H1 (cell line): ENCODE measurements at regions not wholly inside any gene's neighbourhood (a gene's known extent, or its start where the extent isn't known, plus 50 kb on each side); places are given as distances from the start of the nearest gene placed in this dataset.

Source experiments
- CTCF ChIA-PET: fragments of 300-600 bp; sonication (Branson Sonifier 250); formaldehyde crosslinking; loops from one replicate; lab custom pipeline; 2021; ENCODE audit not compliant: partially characterized antibody; lab: Charles Lee
- POLR2A ChIA-PET: fragments of 300-600 bp; sonication (Branson Sonifier 250); formaldehyde crosslinking; loops from one replicate; lab custom pipeline; 2021; ENCODE audit warnings: inconsistent platforms; ENCODE audit not compliant: partially characterized antibody; lab: Charles Lee
- DNase-seq, 2 experiments: peaks; one replicate each; pipeline versions ENCODE4 v3.0.0 to v3.0.0-alpha.2; 2010 to 2022; ENCODE audit warnings: low spot score in 2 of 2, low read depth in 1 of 2, mixed read lengths in 1 of 2
- FAIRE-seq: peaks from 2 replicates; lab custom pipeline; 2011; peaks lifted over from hg19 to GRCh38; lab: Jason Lieb, UNC
- H2AFZ ChIP-seq: 2 replicates; pipeline ENCODE4 v1.8.1; 2012; ENCODE audit warnings: low read length, inconsistent platforms
- H2AK5ac ChIP-seq: 2 replicates; pipeline ENCODE4 v1.6.1; 2013; ENCODE audit warnings: low read depth, low read length
- H2BK120ac ChIP-seq: replicated peaks from 2 replicates; pipeline ENCODE3; 2013; ENCODE audit warnings: low read depth, low read length, inconsistent platforms
- H2BK12ac ChIP-seq: 2 replicates; pipeline ENCODE4 v1.6.1; 2013; ENCODE audit warnings: low read depth, low read length
- H2BK15ac ChIP-seq: 2 replicates; pipeline ENCODE4 v1.6.1; 2013; ENCODE audit warnings: low read length
- H2BK20ac ChIP-seq: 2 replicates; pipeline ENCODE4 v1.6.1; 2013; ENCODE audit warnings: low read length
- H2BK5ac ChIP-seq: 2 replicates; pipeline ENCODE4 v1.6.1; 2013; ENCODE audit warnings: low read depth, low read length
- H3K14ac ChIP-seq: 2 replicates; pipeline ENCODE4 v1.6.1; 2013; ENCODE audit warnings: inconsistent platforms; ENCODE audit not compliant: insufficient read length
- H3K18ac ChIP-seq: 2 replicates; pipeline ENCODE4 v1.6.1; 2013; ENCODE audit warnings: low read length; ENCODE audit errors: extremely low read depth
- H3K23ac ChIP-seq: 2 replicates; pipeline ENCODE4 v1.6.1; 2013; ENCODE audit warnings: inconsistent platforms; ENCODE audit not compliant: insufficient read length
- H3K23me2 ChIP-seq: 2 replicates; pipeline ENCODE4 v1.6.1; 2013; ENCODE audit warnings: low read depth, low read length
- H3K27ac ChIP-seq: 2 replicates; pipeline ENCODE4 v1.6.1; 2011; ENCODE audit warnings: low read depth, low read length, inconsistent platforms
- H3K27me3 ChIP-seq, 4 experiments: replicated peaks in 1 of 4; 1 replicate in 1 of 4; 2 replicates in 3 of 4; pipeline versions ENCODE4 v1.6.1 to v1.8.1; 2011 to 2013; ENCODE audit warnings: low read length in 3 of 4, mild to moderate bottlenecking in 3 of 4, inconsistent platforms in 2 of 4, mixed read lengths in 2 of 4, moderate library complexity in 1 of 4; ENCODE audit not compliant: control insufficient read depth in 3 of 4, insufficient read depth in 3 of 4; ENCODE audit errors: extremely low read depth in 1 of 4
- H3K36me3 ChIP-seq, 4 experiments: 2 replicates each; pipeline versions ENCODE4 v1.6.1 to v1.8.1; 2011 to 2013; ENCODE audit warnings: mild to moderate bottlenecking in 4 of 4, low read length in 3 of 4, moderate library complexity in 2 of 4, control low read depth in 1 of 4, inconsistent platforms in 1 of 4; ENCODE audit not compliant: insufficient read depth in 4 of 4, control insufficient read depth in 2 of 4
- H3K4ac ChIP-seq: replicated peaks from 2 replicates; pipeline ENCODE3; 2013; ENCODE audit warnings: low read length, low read depth, mixed read lengths, inconsistent platforms; ENCODE audit not compliant: insufficient read length
- H3K4me1 ChIP-seq, 4 experiments: replicated peaks in 1 of 4; 1 replicate in 1 of 4; 2 replicates in 3 of 4; pipeline versions ENCODE4 v1.6.1 to v1.8.1; 2011 to 2013; ENCODE audit warnings: low read length in 3 of 4, inconsistent platforms in 2 of 4, mixed read lengths in 1 of 4; ENCODE audit not compliant: insufficient read depth in 4 of 4, control insufficient read depth in 3 of 4
- H3K4me2 ChIP-seq, 2 experiments: 2 replicates each; pipeline versions ENCODE4 v1.6.1 to v1.8.1; 2011 to 2013; ENCODE audit warnings: low read depth in 2 of 2, low read length in 2 of 2, control low read depth in 1 of 2, inconsistent platforms in 1 of 2, mild to moderate bottlenecking in 1 of 2; ENCODE audit not compliant: insufficient read depth in 1 of 2
- H3K4me3 ChIP-seq, 4 experiments: fragments of 200-600, 300-600 bp in 1 of 4; sonication (generic), shearing (Covaris generic), sonication (Bioruptor Twin) in 1 of 4; 2 replicates each; pipeline versions ENCODE4 v1.5.1 to v1.8.1; 2011 to 2016; ENCODE audit warnings: low read length in 4 of 4, low read depth in 3 of 4, control low read depth in 2 of 4, inconsistent platforms in 2 of 4, mild to moderate bottlenecking in 2 of 4, mixed read lengths in 1 of 4, moderate library complexity in 1 of 4; ENCODE audit not compliant: insufficient read depth in 2 of 4; ENCODE audit errors: extremely low read depth in 1 of 4
- H3K56ac ChIP-seq: replicated peaks from 2 replicates; pipeline ENCODE3; 2013; ENCODE audit warnings: low read depth, mild to moderate bottlenecking, mixed read lengths, low read length, inconsistent platforms; ENCODE audit not compliant: insufficient read length
- H3K79me1 ChIP-seq: 2 replicates; pipeline ENCODE4 v1.6.1; 2013; ENCODE audit warnings: low read depth, low read length, control low read depth
- H3K79me2 ChIP-seq, 2 experiments: 2 replicates each; pipeline versions ENCODE4 v1.6.1 to v1.8.1; 2012 to 2013; ENCODE audit warnings: low read length in 2 of 2, mild to moderate bottlenecking in 2 of 2, inconsistent platforms in 1 of 2; ENCODE audit not compliant: insufficient read depth in 2 of 2, control insufficient read depth in 1 of 2
- H3K9ac ChIP-seq, 4 experiments: replicated peaks in 1 of 4; 1 replicate in 1 of 4; 2 replicates in 3 of 4; pipeline versions ENCODE4 v1.6.1 to v1.8.1; 2011 to 2013; ENCODE audit warnings: low read depth in 3 of 4, low read length in 3 of 4, control low read depth in 2 of 4, mild to moderate bottlenecking in 2 of 4, moderate library complexity in 2 of 4, inconsistent platforms in 1 of 4; ENCODE audit errors: extremely low read depth in 1 of 4
- H3K9me3 ChIP-seq, 2 experiments: 2 replicates each; pipeline versions ENCODE4 v1.6.1 to v1.8.1; 2012 to 2013; ENCODE audit warnings: mild to moderate bottlenecking in 2 of 2, moderate library complexity in 2 of 2, control low read depth in 1 of 2, inconsistent platforms in 1 of 2, low read depth in 1 of 2, low read length in 1 of 2, mixed read lengths in 1 of 2; ENCODE audit not compliant: insufficient read depth in 2 of 2
- H4K20me1 ChIP-seq, 2 experiments: replicated peaks in 1 of 2; 2 replicates each; pipeline versions ENCODE3 to v1.8.1; 2011 to 2013; ENCODE audit warnings: inconsistent platforms in 2 of 2, low read length in 2 of 2, mild to moderate bottlenecking in 1 of 2; ENCODE audit not compliant: insufficient read depth in 2 of 2, control insufficient read depth in 1 of 2
- H4K5ac ChIP-seq: 2 replicates; pipeline ENCODE4 v1.6.1; 2013; ENCODE audit warnings: low read length, low read depth, mixed read lengths, inconsistent platforms; ENCODE audit not compliant: insufficient read length
- H4K8ac ChIP-seq: 2 replicates; pipeline ENCODE4 v1.8.0; 2013; ENCODE audit warnings: mild to moderate bottlenecking, moderate library complexity, low read length, inconsistent platforms; ENCODE audit not compliant: insufficient read depth; ENCODE audit errors: extremely low read depth
- H4K91ac ChIP-seq: replicated peaks from 2 replicates; pipeline ENCODE3; 2013; ENCODE audit warnings: low read length, mixed read lengths, inconsistent platforms; ENCODE audit not compliant: insufficient read length
- CHD1 ChIP-seq: IDR thresholded peaks from 2 replicates; pipeline ENCODE4 v1.6.1; 2012; ENCODE audit warnings: low read depth, low read length, improper control_type of control experiment
- CTBP2 ChIP-seq: IDR thresholded peaks from 2 replicates; pipeline ENCODE4 v1.7.0; 2011; ENCODE audit warnings: borderline replicate concordance, mild to moderate bottlenecking, moderate library complexity, mixed read lengths, low read length; ENCODE audit not compliant: insufficient read depth, insufficient read length
- JUND ChIP-seq: IDR thresholded peaks from 2 replicates; pipeline ENCODE4 v1.6.1; 2011; ENCODE audit warnings: mild to moderate bottlenecking, improper control_type of control experiment, low read length
- KDM4A ChIP-seq: IDR thresholded peaks from one replicate; pipeline ENCODE4 v1.7.1; 2012; ENCODE audit warnings: low read depth, mild to moderate bottlenecking, moderate library complexity, low read length, inconsistent platforms; ENCODE audit not compliant: severe bottlenecking
- KDM5A ChIP-seq: fragments of 200-600 bp; IDR thresholded peaks from 2 replicates; pipeline ENCODE4 v1.7.1; 2012; ENCODE audit warnings: mild to moderate bottlenecking, low read length, inconsistent platforms, mixed read lengths
- RFX5 ChIP-seq: IDR thresholded peaks from 2 replicates; pipeline ENCODE4 v1.6.1; 2011; ENCODE audit warnings: low read depth, low read length, improper control_type of control experiment, borderline replicate concordance
- SP4 ChIP-seq: IDR thresholded peaks from 2 replicates; pipeline ENCODE4 v1.6.1; 2012; ENCODE audit warnings: low read length, inconsistent platforms
- TCF12 ChIP-seq: IDR thresholded peaks from 2 replicates; pipeline ENCODE4 v1.6.1; 2011; ENCODE audit warnings: low read depth, mild to moderate bottlenecking, low read length
- WGBS, 2 experiments: shearing (Covaris generic) in 1 of 2; methylation state at CpG; one replicate each; pipeline versions ENCODE4 v1.1.6 to v1.1.7; 2013 to 2015; ENCODE audit warnings: low lambda C conversion rate in 2 of 2, mixed read lengths in 2 of 2, inconsistent platforms in 1 of 2, low coverage in 1 of 2, missing lambda C conversion rate in 1 of 2; ENCODE audit not compliant: insufficient replicate concordance in 2 of 2, insufficient coverage in 1 of 2, insufficient read length in 1 of 2; ENCODE audit errors: extremely low coverage in 1 of 2, missing lambda C conversion rate in 1 of 2; 5-methylcytosine and 5-hydroxymethylcytosine counted together

GRCh38 chr3:65259946-65260345 is 572.1 kb upstream of the ADAMTS9 start:
- TF ChIP-seq JUND = no peak
- no peak for TF ChIP-seq TCF12
- no peak for TF ChIP-seq RFX5
- no peak for TF ChIP-seq CTBP2
- no peak for TF ChIP-seq KDM5A
- TF ChIP-seq KDM4A = no peak
- TF ChIP-seq SP4 = no peak
- TF ChIP-seq CHD1 = no peak
- Histone ChIP-seq H4K5ac (no peak overlapping the region), H3K36me3 (no peaks in the 10 kb centered on the region), H2BK15ac (no peak overlapping the region), H3K9me3 (no peaks in the 10 kb centered on the region; a peak in 1 of 4 replicates), H4K20me1 (no peaks in the 10 kb centered on the region), H3K27ac (no peak overlapping the region), H2BK5ac (no peak overlapping the region), H3K9ac (no peak overlapping the region), H3K23ac (no peak overlapping the region), H2AFZ (no peak overlapping the region), H3K4me2 (no peak overlapping the region), H3K4me1 (no peaks in the 10 kb centered on the region), H3K27me3 (peaks cover 0 to 1% (median 0%) of the 10 kb centered on the region in 4 experiments; a peak in 1 of 7 replicates), H3K18ac (no peak overlapping the region), H2BK20ac (no peak overlapping the region), H3K14ac (no peak overlapping the region), H4K8ac (no peak overlapping the region), H3K4ac (no peak overlapping the region), H3K23me2 (no peaks in the 10 kb centered on the region), H2AK5ac (no peak overlapping the region), H2BK12ac (no peak overlapping the region), H2BK120ac (no peak overlapping the region), H3K4me3 (no peak overlapping the region), H3K79me2 (no peaks in the 10 kb centered on the region), H3K56ac (no peak overlapping the region), H4K91ac (no peak overlapping the region), H3K79me1 (no peaks in the 10 kb centered on the region)
- ChIA-PET POLR2A (no interaction called here), CTCF (no interaction called here)
- FAIRE-seq = no peak
- WGBS, 2 experiments = no CpG with 5 or more reads among the region's 1 CpG
- DNase-seq = no peak
